HFFc6 (cell line): ENCODE measurements at regions not wholly inside any gene's neighbourhood (a gene's known extent, or its start where the extent isn't known, plus 50 kb on each side); places are given as distances from the start of the nearest gene placed in this dataset.

Experiments
- DNase-seq: peaks from one replicate; pipeline ENCODE4 v3.0.0-alpha.2; 2018
- H3K27ac Mint-ChIP-seq: 2 replicates; pipeline ENCODE4 v1.8.0; 2020; ENCODE audit warnings: mild to moderate bottlenecking, mixed read lengths
- H3K27me3 Mint-ChIP-seq: 2 replicates; pipeline ENCODE4 v1.8.0; 2021; ENCODE audit warnings: mild to moderate bottlenecking, moderate library complexity, mixed read lengths; ENCODE audit not compliant: insufficient read depth
- H3K36me3 Mint-ChIP-seq: 2 replicates; pipeline ENCODE4 v1.8.0; 2021; ENCODE audit warnings: low read depth, mixed read lengths
- H3K4me1 Mint-ChIP-seq: 2 replicates; pipeline ENCODE4 v1.8.0; 2020; ENCODE audit warnings: low read depth, mixed read lengths
- H3K4me3 Mint-ChIP-seq: 2 replicates; pipeline ENCODE4 v1.8.0; 2020; ENCODE audit warnings: mild to moderate bottlenecking, moderate library complexity, mixed read lengths
- H3K9me3 Mint-ChIP-seq: 2 replicates; pipeline ENCODE4 v1.8.0; 2020; ENCODE audit warnings: mild to moderate bottlenecking, mixed read lengths
- CTCF ChIP-seq: fragments of 200-600 bp; sonication (generic); IDR thresholded peaks from 2 replicates; pipeline ENCODE4 v1.5.0; 2021; ENCODE audit warnings: antibody characterized with exemption, mild to moderate bottlenecking

DNA sequence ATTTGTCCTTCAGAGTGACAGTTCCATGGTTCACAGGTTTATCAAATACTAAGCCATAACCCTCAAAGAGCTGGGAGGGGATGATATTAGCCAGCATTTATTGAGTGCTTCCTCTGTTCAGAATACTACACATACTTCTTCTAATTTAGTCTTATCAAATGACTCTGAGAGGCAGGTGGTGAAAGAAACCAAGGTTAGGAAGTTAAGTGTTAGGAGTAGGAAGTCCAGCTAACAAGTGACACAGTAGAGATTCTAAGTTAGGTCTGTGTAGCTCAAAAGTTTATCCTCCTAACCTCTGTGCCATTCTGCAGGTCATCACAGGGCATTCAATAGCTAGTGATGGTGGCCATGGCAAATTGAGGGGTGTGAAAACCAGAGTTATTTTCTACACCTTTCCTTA is 198.3 kb upstream of the MID1 start:
- H3K4me3 Mint-ChIP-seq: no peak overlapping the region
- H3K27me3 Mint-ChIP-seq: no peaks in the 10 kb centered on the region
- no peak for TF ChIP-seq CTCF
- no peaks in the 10 kb centered on the region for H3K9me3 Mint-ChIP-seq
- H3K4me1 Mint-ChIP-seq: peaks cover 6% of the 10 kb centered on the region
- no peak for DNase-seq
- H3K27ac Mint-ChIP-seq: no peak overlapping the region
- no peaks in the 10 kb centered on the region for H3K36me3 Mint-ChIP-seq

- no peaks in the 10 kb centered on the region for H3K36me3 Mint-ChIP-seq
- H3K4me1 Mint-ChIP-seq: peaks cover 6% of the 10 kb centered on the region
- H3K4me3 Mint-ChIP-seq: no peak overlapping the region
- H3K9me3 Mint-ChIP-seq: no peaks in the 10 kb centered on the region
- TF ChIP-seq CTCF: no peak
- H3K27me3 Mint-ChIP-seq: no peaks in the 10 kb centered on the region
- H3K27ac Mint-ChIP-seq: no peak overlapping the region
- DNase-seq: no peak
These were observed 199.6 kb upstream of the MID1 start for GRCh38 chrX:10819973-10820372.

- TF ChIP-seq CTCF: no peak
- Mint-ChIP-seq H3K27ac (no peak overlapping the region), H3K27me3 (no peaks in the 10 kb centered on the region), H3K9me3 (no peaks in the 10 kb centered on the region), H3K4me3 (no peak overlapping the region), H3K36me3 (no peaks in the 10 kb centered on the region), H3K4me1 (peaks cover 6% of the 10 kb centered on the region)
- DNase-seq: no peak
These were observed 200.9 kb upstream of the MID1 start for GRCh38 chrX:10821293-10821692.

GRCh38 chrX:10828036-10828435 is 207.7 kb upstream of the MID1 start:
- Mint-ChIP-seq H3K27me3 (no peaks in the 10 kb centered on the region), H3K4me1 (no peaks in the 10 kb centered on the region), H3K4me3 (no peak overlapping the region), H3K27ac (no peak overlapping the region), H3K36me3 (no peaks in the 10 kb centered on the region), H3K9me3 (no peaks in the 10 kb centered on the region)
- no peak for DNase-seq
- no peak for TF ChIP-seq CTCF

DNA sequence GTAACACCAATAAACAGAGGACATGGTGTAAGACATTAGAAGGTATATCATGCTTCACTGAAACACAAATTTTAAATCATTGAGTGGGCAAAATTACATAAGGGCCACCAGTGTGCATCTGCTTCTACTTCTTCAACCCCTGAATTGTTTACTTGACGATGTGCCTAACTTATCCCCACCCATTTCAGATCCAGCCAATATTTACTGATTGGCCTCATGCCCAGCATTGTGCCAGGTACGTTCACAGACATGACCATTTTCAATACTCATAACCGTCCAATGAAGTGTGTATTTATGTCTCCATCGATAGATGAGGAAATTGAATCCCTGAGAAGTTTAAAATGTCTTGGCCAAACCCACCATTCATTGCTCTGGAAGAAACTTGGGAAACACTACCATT is 208.3 kb upstream of the MID1 start:
- Mint-ChIP-seq H3K27me3 (no peaks in the 10 kb centered on the region), H3K4me1 (no peaks in the 10 kb centered on the region), H3K36me3 (no peaks in the 10 kb centered on the region), H3K9me3 (no peaks in the 10 kb centered on the region), H3K4me3 (no peak overlapping the region), H3K27ac (no peak overlapping the region)
- DNase-seq: no peak
- no peak for TF ChIP-seq CTCF
